Colonic mucosa (tissue), 4 donors: ENCODE measurements at regions not wholly inside any gene's neighbourhood (a gene's known extent, or its start where the extent isn't known, plus 50 kb on each side); places are given as distances from the start of the nearest gene placed in this dataset.

Source experiments
- DNase-seq: peaks from one replicate; pipeline ENCODE4 v3.0.0-alpha.2; 2020
- H3K27ac ChIP-seq: fragments of 200-600 bp; one replicate; pipeline ENCODE4 v1.8.0; 2021
- H3K27me3 ChIP-seq: fragments of 200-600 bp; one replicate; pipeline ENCODE4 v1.8.0; 2021
- H3K36me3 ChIP-seq: fragments of 200-600 bp; one replicate; pipeline ENCODE4 v1.8.0; 2021
- H3K4me1 ChIP-seq: fragments of 200-600 bp; one replicate; pipeline ENCODE4 v1.8.0; 2021; ENCODE audit warnings: mild to moderate bottlenecking
- H3K4me3 ChIP-seq: fragments of 200-600 bp; one replicate; pipeline ENCODE4 v1.8.0; 2021
- H3K9ac ChIP-seq, 2 donors: one replicate each; pipeline ENCODE4 v1.7.0; 2013; ENCODE audit warnings: control low read depth in 2 of 2, low read depth in 2 of 2, low read length in 2 of 2
- H3K9me3 ChIP-seq: fragments of 200-600 bp; one replicate; pipeline ENCODE4 v1.8.0; 2021
- intact Hi-C: fragments of 100-400 bp; cut with DNase I; formaldehyde crosslinking; loops from one replicate; pipeline ENCODE4 v1.14.1; 2022
- TF ChIP-seq, protein P1 (sequence below): fragments of 200-600 bp; IDR thresholded peaks from one replicate; pipeline ENCODE4 v1.8.0; 2022; ENCODE audit warnings: antibody characterized with exemption, mild to moderate bottlenecking
- donor health status: healthy.
- donor health status: DM: no; HTN: no; CAD: no.
- donor health status: DM: no; HTN: no; CAD: no.

DNA sequence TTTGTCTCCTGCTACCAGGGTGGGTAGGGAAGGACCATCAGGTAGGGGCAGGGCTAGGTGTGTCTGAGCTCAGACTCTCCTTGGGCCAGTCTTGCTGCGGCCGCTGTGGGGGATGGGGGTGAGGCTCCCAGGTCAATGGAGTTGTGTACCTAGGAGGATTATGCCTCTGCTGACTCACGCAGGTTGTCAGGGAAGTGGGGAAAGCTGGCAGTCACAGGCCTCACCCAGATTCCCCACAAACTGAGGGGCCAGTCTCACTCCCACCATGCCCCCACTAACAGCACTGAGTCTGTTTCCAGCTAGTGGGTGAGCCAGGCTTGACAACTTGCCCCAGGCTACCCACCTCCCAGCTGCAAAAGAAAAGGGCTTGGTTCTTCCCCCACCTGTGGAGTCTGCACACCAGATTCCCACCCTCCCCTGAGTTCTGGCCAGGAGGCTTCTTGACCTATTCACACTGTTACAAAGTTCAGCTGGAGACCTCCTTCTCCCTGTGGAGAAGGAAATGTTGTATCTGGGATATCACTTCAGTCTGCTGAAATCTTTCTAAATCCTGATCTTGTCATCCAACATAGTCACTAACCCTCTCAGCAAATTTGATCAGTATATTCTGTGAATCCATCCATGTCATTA lies 69.2 kb upstream of the GJA8 start:
- Histone ChIP-seq H3K4me3 (no peak overlapping the region), H3K4me1 (no peaks in the 10 kb centered on the region), H3K36me3 (no peaks in the 10 kb centered on the region), H3K27ac (no peak overlapping the region), H3K9me3 (no peaks in the 10 kb centered on the region), H3K9ac (no peak overlapping the region), H3K27me3 (no peaks in the 10 kb centered on the region)
- peak; percentile 46 for DNase-seq
- intact Hi-C loops = no loop called here
- TF ChIP-seq, protein P1, sequence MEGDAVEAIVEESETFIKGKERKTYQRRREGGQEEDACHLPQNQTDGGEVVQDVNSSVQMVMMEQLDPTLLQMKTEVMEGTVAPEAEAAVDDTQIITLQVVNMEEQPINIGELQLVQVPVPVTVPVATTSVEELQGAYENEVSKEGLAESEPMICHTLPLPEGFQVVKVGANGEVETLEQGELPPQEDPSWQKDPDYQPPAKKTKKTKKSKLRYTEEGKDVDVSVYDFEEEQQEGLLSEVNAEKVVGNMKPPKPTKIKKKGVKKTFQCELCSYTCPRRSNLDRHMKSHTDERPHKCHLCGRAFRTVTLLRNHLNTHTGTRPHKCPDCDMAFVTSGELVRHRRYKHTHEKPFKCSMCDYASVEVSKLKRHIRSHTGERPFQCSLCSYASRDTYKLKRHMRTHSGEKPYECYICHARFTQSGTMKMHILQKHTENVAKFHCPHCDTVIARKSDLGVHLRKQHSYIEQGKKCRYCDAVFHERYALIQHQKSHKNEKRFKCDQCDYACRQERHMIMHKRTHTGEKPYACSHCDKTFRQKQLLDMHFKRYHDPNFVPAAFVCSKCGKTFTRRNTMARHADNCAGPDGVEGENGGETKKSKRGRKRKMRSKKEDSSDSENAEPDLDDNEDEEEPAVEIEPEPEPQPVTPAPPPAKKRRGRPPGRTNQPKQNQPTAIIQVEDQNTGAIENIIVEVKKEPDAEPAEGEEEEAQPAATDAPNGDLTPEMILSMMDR = no peak

DNA sequence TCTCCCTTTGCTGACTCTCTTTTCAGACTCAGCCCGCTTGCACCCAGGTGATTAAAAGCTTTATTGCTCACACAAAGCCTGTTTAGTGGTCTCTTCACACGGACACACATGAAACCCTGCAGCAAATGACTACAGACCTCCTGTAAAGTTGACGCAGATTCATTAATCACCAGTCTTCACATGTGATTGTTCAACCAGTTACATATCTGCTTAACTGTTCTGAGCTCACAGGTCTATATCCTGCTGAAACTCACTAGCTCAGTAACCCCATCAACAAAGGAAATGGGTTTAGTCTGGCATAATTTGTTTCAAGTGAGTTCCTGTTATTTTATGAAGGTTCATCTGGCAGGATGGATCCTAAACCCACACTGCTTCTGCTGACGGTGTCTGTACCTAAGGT lies 68.4 kb upstream of the GJA8 start:
- Histone ChIP-seq H3K4me1 (no peaks in the 10 kb centered on the region), H3K27ac (no peak overlapping the region), H3K9me3 (no peaks in the 10 kb centered on the region), H3K4me3 (no peak overlapping the region), H3K9ac (no peak overlapping the region), H3K36me3 (no peaks in the 10 kb centered on the region), H3K27me3 (no peaks in the 10 kb centered on the region)
- intact Hi-C loops = no loop called here
- no peak for DNase-seq
- TF ChIP-seq, protein P1 = no peak

DNA sequence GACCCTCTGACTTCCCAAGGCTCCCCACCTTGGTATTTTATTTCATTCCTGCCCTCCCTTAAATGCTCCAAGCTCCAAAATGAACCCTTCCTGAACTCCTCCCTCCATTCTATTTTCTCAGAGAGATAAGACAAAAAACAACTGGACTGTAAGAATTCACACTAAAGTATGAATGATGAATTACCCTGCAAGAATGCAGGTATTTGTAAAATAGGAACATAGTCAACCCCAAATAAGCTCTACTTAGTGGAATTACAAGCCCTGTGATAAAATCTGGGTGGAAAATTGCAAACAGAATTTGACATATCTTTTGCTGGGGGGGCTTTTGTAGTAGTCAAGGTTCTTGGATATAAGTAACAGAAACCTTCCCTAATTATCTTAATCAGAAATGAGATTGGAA lies 67.8 kb upstream of the GJA8 start:
- Histone ChIP-seq H3K27me3 (no peaks in the 10 kb centered on the region), H3K4me1 (no peaks in the 10 kb centered on the region), H3K36me3 (no peaks in the 10 kb centered on the region), H3K9ac (no peak overlapping the region), H3K27ac (no peak overlapping the region), H3K4me3 (no peak overlapping the region), H3K9me3 (no peaks in the 10 kb centered on the region)
- intact Hi-C loops = no loop called here
- TF ChIP-seq, protein P1 = no peak
- no peak for DNase-seq

DNA sequence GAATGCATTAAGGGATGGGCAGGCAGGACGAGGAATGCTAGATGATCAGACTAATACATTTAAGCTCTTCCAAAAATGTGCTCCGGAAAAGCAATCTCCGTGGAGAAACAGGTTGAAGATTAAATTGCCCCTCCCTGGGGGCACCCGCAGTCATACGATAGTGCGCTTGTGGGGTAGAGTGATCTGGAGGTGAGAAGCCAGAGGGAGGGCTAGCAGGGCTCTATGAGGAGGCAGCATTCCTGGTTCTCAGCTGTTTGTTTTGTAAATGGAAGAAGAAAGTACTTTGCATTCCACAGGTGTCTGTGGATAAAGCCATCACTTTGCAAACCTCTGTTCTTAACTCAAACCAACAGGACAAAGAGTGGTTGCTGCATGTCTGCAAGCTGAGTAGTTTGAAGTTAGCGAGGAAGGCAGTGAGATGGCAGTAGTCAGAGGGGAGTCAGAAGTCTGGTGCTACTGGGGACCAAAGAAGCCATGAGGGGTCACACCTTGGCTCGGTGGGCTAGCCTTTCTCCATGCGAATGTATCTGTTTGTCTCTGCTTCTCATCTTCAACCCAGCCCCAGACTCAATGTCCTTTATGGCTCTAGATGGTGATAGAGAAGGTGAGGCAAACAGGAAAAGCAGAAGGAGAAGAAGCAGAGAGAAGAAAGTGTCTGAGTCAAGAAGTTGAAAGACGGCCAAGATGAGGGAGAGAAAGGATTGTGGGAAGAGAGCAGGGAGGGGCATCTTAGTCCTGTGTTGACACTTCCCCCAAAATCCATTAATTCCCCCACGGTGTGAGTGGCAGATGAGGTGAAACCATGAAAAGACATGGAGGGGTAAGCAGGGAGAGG lies 65.2 kb upstream of the GJA8 start:
- TF ChIP-seq, protein P1 = no peak
- Histone ChIP-seq H3K36me3 (no peaks in the 10 kb centered on the region), H3K9me3 (no peaks in the 10 kb centered on the region), H3K4me1 (no peaks in the 10 kb centered on the region), H3K27me3 (no peaks in the 10 kb centered on the region), H3K27ac (no peak overlapping the region), H3K4me3 (no peak overlapping the region), H3K9ac (no peak overlapping the region)
- intact Hi-C loops = no loop called here
- DNase-seq = no peak

DNA sequence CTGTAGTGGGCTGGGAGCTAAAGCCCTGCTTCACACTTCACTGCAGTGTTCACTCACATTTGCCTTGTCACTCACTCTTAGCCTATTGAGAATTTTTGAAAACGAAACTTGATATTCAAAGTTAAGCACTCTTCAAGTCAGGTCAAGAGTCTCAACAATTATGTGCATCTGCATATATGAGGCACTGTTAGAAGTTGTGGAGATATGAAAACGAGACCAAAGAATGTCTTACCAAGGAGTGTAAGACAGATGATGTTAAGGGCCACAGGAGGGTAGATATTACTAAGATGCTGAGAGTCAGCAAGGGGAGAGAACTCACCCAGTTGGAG lies 64.7 kb upstream of the GJA8 start:
- no peak overlapping the region for H3K9ac ChIP-seq
- TF ChIP-seq, protein P1 = no peak
- no peak for DNase-seq

More for the DNA sequence above, 64.7 kb upstream of the GJA8 start:
- H3K27me3 ChIP-seq = no peaks in the 10 kb centered on the region
- H3K36me3 ChIP-seq = no peaks in the 10 kb centered on the region
- no peaks in the 10 kb centered on the region for H3K4me1 ChIP-seq
- H3K9me3 ChIP-seq = no peaks in the 10 kb centered on the region
- H3K4me3 ChIP-seq = no peak overlapping the region
- no peak overlapping the region for H3K27ac ChIP-seq
- intact Hi-C loops = no loop called here
